Thyroid gland (tissue), 4 donors: ENCODE measurements at regions not wholly inside any gene's neighbourhood (a gene's known extent, or its start where the extent isn't known, plus 50 kb on each side); places are given as distances from the start of the nearest gene placed in this dataset.
"Not testable (repeated sequence)": the region's sequence is repeated elsewhere in the genome, so short reads cannot be mapped to it uniquely, and the experiment has no call there.

ENCODE experiments used
- CTCF ChIP-seq, 6 experiments: fragments of 200-600 bp in 3 of 6; fragments of 450-650 bp in 3 of 6; sonication (generic) in 3 of 6; IDR thresholded peaks; one replicate each; pipeline ENCODE4 v1.5.1; 2016 to 2019; ENCODE audit warnings: antibody characterized with exemption in 6 of 6, mild to moderate bottlenecking in 2 of 6, inconsistent platforms in 1 of 6, moderate library complexity in 1 of 6
- POLR2A ChIP-seq, 2 donors: fragments of 450-650 bp; IDR thresholded peaks; one replicate each; pipeline ENCODE4 v1.6.1; 2017; ENCODE audit warnings: antibody characterized with exemption in 2 of 2, mild to moderate bottlenecking in 2 of 2, moderate library complexity in 1 of 2

- not testable (repeated sequence) for TF ChIP-seq CTCF, POLR2A (IDR thresholded peaks at IDR 0.05)
Measured at GRCh38 chr15:20020588-20020987, 521.0 kb downstream of the GOLGA6L6 start.
